Parathyroid adenoma (tissue), 2 donors: ENCODE measurements at regions not wholly inside any gene's neighbourhood (a gene's known extent, or its start where the extent isn't known, plus 50 kb on each side); places are given as distances from the start of the nearest gene placed in this dataset.

Experiments used
- H2AFZ ChIP-seq: fragments of 300-600 bp; sonication (generic); one replicate; pipeline ENCODE4 v1.7.0; 2017; ENCODE audit warnings: antibody characterized with exemption, mild to moderate bottlenecking
- H3K27ac ChIP-seq: fragments of 300-600 bp; sonication (generic); one replicate; pipeline ENCODE4 v1.7.0; 2017
- H3K27me3 ChIP-seq: fragments of 300-600 bp; sonication (generic); one replicate; pipeline ENCODE4 v1.7.0; 2017; ENCODE audit warnings: low read length; ENCODE audit not compliant: control insufficient read depth, insufficient read depth
- H3K36me3 ChIP-seq: fragments of 300-600 bp; sonication (generic); one replicate; pipeline ENCODE4 v1.7.0; 2017; ENCODE audit warnings: low read length; ENCODE audit not compliant: control insufficient read depth, insufficient read depth
- H3K4me1 ChIP-seq: fragments of 300-600 bp; sonication (generic); one replicate; pipeline ENCODE4 v1.7.0; 2017; ENCODE audit warnings: control low read depth
- H3K4me2 ChIP-seq: fragments of 300-600 bp; sonication (generic); one replicate; pipeline ENCODE4 v1.7.0; 2017; ENCODE audit warnings: low read length
- H3K4me3 ChIP-seq: fragments of 300-600 bp; sonication (generic); one replicate; pipeline ENCODE4 v1.7.0; 2017; ENCODE audit warnings: low read depth, low read length
- H3K79me2 ChIP-seq: fragments of 300-600 bp; sonication (generic); one replicate; pipeline ENCODE4 v1.7.0; 2017; ENCODE audit warnings: control low read depth
- H3K9ac ChIP-seq: fragments of 300-600 bp; sonication (generic); one replicate; pipeline ENCODE4 v1.7.0; 2017; ENCODE audit warnings: mild to moderate bottlenecking
- H3K9me3 ChIP-seq: fragments of 300-600 bp; sonication (generic); one replicate; pipeline ENCODE4 v1.7.0; 2017; ENCODE audit warnings: low read length; ENCODE audit not compliant: control insufficient read depth
- TF ChIP-seq, protein P1 (sequence below): fragments of 300-600 bp; sonication (generic); IDR thresholded peaks from one replicate; pipeline ENCODE4 v1.7.0; 2017; ENCODE audit warnings: antibody characterized with exemption, mild to moderate bottlenecking
- donor health status: primary hyperparathyroidism.

DNA sequence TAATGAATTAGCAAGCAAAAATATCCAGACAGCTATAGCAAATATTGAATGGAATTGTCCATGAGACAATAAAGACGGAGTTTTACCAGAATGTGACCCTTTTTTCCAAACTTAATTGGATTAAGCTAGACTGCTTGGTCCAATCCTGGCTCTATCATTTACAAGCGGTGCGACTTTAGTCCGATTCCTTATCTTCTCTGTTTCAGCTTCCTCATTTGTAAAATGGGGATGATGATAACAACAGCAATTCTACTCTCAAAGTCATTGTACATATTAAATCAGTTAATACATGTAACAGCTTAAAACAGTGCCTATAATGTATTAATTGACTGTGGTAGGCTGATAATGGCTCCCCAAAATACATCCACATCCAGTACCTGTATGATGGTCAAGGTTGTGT is 62.1 kb upstream of the CRBN start:
- H3K4me2 ChIP-seq, result no peak overlapping the region
- no peak overlapping the region for H3K9ac ChIP-seq
- H3K36me3 ChIP-seq, result no peaks in the 10 kb centered on the region
- no peaks in the 10 kb centered on the region for H3K9me3 ChIP-seq
- H3K27ac ChIP-seq, result no peak overlapping the region
- no peaks in the 10 kb centered on the region for H3K4me1 ChIP-seq
- no peak overlapping the region for H2AFZ ChIP-seq
- H3K27me3 ChIP-seq, result no peaks in the 10 kb centered on the region
- no peaks in the 10 kb centered on the region for H3K79me2 ChIP-seq
- TF ChIP-seq, protein P1, sequence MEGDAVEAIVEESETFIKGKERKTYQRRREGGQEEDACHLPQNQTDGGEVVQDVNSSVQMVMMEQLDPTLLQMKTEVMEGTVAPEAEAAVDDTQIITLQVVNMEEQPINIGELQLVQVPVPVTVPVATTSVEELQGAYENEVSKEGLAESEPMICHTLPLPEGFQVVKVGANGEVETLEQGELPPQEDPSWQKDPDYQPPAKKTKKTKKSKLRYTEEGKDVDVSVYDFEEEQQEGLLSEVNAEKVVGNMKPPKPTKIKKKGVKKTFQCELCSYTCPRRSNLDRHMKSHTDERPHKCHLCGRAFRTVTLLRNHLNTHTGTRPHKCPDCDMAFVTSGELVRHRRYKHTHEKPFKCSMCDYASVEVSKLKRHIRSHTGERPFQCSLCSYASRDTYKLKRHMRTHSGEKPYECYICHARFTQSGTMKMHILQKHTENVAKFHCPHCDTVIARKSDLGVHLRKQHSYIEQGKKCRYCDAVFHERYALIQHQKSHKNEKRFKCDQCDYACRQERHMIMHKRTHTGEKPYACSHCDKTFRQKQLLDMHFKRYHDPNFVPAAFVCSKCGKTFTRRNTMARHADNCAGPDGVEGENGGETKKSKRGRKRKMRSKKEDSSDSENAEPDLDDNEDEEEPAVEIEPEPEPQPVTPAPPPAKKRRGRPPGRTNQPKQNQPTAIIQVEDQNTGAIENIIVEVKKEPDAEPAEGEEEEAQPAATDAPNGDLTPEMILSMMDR, result no peak
- H3K4me3 ChIP-seq, result no peak overlapping the region

DNA sequence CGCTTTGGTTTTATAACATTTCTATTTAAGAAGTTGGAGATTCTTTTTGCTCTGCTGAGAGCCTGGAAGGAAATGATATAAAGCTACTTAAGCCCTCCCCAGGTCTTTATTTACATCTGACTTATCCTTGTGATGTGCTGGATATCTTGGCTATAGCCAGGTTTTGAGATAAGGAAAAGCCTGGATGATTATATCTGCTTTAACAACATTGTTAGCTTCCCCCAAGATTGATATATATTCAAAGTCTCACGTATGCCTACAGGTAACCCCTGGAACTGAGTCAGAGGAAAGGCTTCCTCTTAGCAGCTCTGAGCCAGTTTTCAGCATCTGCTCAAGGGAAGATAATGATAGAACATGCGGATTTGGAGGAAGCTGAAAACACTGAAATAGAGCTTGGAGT is 61.5 kb upstream of the CRBN start:
- Histone ChIP-seq H3K27me3 (no peaks in the 10 kb centered on the region), H3K27ac (no peak overlapping the region), H3K79me2 (no peaks in the 10 kb centered on the region), H3K9me3 (no peaks in the 10 kb centered on the region), H3K36me3 (no peaks in the 10 kb centered on the region), H3K4me1 (no peaks in the 10 kb centered on the region), H3K9ac (no peak overlapping the region), H2AFZ (no peak overlapping the region), H3K4me2 (no peak overlapping the region), H3K4me3 (no peak overlapping the region)
- TF ChIP-seq, protein P1, result no peak

DNA sequence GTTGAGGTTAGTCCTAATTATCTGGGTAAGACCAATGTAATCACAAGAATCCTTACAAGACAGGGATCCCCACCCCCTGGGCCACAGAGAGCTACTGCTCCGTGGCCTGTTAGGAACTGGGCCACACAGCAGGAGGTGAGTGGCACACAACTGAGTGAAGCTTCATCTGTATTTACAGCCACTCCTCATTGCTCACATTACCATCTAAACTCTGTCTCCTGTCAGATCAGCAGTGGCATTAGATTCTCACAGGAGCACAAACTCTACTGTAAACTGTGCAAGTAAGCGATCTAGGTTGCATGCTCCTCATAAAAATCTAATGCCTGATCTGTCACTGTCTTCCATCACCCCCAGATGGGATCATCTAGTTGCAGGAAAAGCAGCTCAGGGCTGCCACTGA is 58.5 kb upstream of the CRBN start:
- TF ChIP-seq, protein P1, result no peak
- Histone ChIP-seq H3K9me3 (no peaks in the 10 kb centered on the region), H3K36me3 (no peaks in the 10 kb centered on the region), H3K4me1 (no peaks in the 10 kb centered on the region), H3K79me2 (no peaks in the 10 kb centered on the region), H3K4me2 (no peak overlapping the region), H2AFZ (no peak overlapping the region), H3K27ac (no peak overlapping the region), H3K9ac (no peak overlapping the region), H3K4me3 (no peak overlapping the region), H3K27me3 (no peaks in the 10 kb centered on the region)

DNA sequence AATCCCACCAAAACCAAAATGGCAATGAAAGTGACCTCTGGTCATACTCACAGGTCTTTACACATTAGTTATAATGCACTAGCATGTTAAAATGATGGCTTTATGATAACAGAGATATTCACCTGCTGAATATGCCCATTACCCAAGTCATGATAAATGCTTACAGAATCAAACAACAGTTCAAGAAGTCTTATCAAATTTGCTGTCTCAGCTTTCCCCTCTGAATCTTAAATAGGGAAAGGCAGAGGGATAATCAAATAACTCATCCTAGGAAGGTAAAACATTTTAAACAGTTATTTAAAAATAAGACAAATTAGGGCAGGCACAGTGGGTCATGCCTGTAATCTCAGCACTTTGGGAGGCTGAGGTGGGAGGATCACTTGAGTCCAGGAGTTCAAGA is 52.8 kb upstream of the CRBN start:
- Histone ChIP-seq H3K27ac (no peak overlapping the region), H3K4me2 (no peak overlapping the region), H3K9me3 (no peaks in the 10 kb centered on the region), H3K36me3 (no peaks in the 10 kb centered on the region), H3K4me1 (no peaks in the 10 kb centered on the region), H3K79me2 (no peaks in the 10 kb centered on the region), H3K4me3 (no peak overlapping the region), H2AFZ (no peak overlapping the region), H3K27me3 (no peaks in the 10 kb centered on the region), H3K9ac (no peak overlapping the region)
- TF ChIP-seq, protein P1, result no peak
